Activated B cell treated with CpG ODN at 0.5 μM for 24 hours (primary cell): ENCODE measurements at regions not wholly inside any gene's neighbourhood (a gene's known extent, or its start where the extent isn't known, plus 50 kb on each side); places are given as distances from the start of the nearest gene placed in this dataset.

Experiments used
- ATAC-seq: fragments of 200-7000 bp; cut with Tn5 transposase; one replicate; pipeline ENCODE4 v1.10.0; 2021; ENCODE audit warnings: low read depth, mild to moderate bottlenecking, moderate library complexity
- CTCF ChIA-PET: fragments of 350-600 bp; sonication (Branson Sonifier 250); formaldehyde crosslinking; loops from one replicate; lab custom pipeline; 2021; ENCODE audit warnings: antibody characterized with exemption; lab: Charles Lee
- POLR2A ChIA-PET: fragments of 350-600 bp; sonication (Branson Sonifier 250); formaldehyde crosslinking; loops from one replicate; lab custom pipeline; 2021; ENCODE audit warnings: antibody characterized with exemption; lab: Charles Lee
- DNase-seq: peaks from one replicate; pipeline ENCODE4 v3.0.0; 2022
- H3K27ac Mint-ChIP-seq: one replicate; pipeline ENCODE4 v1.8.0; 2020; ENCODE audit warnings: mixed read lengths
- H3K27me3 Mint-ChIP-seq: one replicate; pipeline ENCODE4 v1.8.0; 2021; ENCODE audit warnings: mixed read lengths
- H3K36me3 Mint-ChIP-seq: one replicate; pipeline ENCODE4 v1.8.0; 2021; ENCODE audit warnings: low read depth, mixed read lengths
- H3K4me1 Mint-ChIP-seq: one replicate; pipeline ENCODE4 v1.8.0; 2021; ENCODE audit warnings: mixed read lengths
- H3K4me3 Mint-ChIP-seq: one replicate; pipeline ENCODE4 v1.8.0; 2020; ENCODE audit warnings: mild to moderate bottlenecking, mixed read lengths
- H3K9me3 Mint-ChIP-seq: one replicate; pipeline ENCODE4 v1.8.0; 2020; ENCODE audit warnings: mixed read lengths
- intact Hi-C: fragments of 100-400 bp; cut with micrococcal nuclease; formaldehyde crosslinking; loops from one replicate; pipeline ENCODE4 v1.15.1; 2024
- TF ChIP-seq, protein P1 (sequence below): fragments of 200-600 bp; IDR thresholded peaks from one replicate; pipeline ENCODE4 v1.8.0; 2022; ENCODE audit warnings: antibody characterized with exemption, mild to moderate bottlenecking

GRCh38 chr1:91129017-91129416, 107.2 kb upstream of the ZNF644 start:
- H3K27ac Mint-ChIP-seq: no peak overlapping the region
- ATAC-seq (no peak), DNase-seq (no peak)
- no peaks in the 10 kb centered on the region for H3K4me1 Mint-ChIP-seq
- POLR2A ChIA-PET: no interaction called here
- H3K4me3 Mint-ChIP-seq: no peak overlapping the region
- H3K36me3 Mint-ChIP-seq: no peaks in the 10 kb centered on the region
- TF ChIP-seq, protein P1, sequence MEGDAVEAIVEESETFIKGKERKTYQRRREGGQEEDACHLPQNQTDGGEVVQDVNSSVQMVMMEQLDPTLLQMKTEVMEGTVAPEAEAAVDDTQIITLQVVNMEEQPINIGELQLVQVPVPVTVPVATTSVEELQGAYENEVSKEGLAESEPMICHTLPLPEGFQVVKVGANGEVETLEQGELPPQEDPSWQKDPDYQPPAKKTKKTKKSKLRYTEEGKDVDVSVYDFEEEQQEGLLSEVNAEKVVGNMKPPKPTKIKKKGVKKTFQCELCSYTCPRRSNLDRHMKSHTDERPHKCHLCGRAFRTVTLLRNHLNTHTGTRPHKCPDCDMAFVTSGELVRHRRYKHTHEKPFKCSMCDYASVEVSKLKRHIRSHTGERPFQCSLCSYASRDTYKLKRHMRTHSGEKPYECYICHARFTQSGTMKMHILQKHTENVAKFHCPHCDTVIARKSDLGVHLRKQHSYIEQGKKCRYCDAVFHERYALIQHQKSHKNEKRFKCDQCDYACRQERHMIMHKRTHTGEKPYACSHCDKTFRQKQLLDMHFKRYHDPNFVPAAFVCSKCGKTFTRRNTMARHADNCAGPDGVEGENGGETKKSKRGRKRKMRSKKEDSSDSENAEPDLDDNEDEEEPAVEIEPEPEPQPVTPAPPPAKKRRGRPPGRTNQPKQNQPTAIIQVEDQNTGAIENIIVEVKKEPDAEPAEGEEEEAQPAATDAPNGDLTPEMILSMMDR: no peak
- H3K27me3 Mint-ChIP-seq: peaks cover 5% of the 10 kb centered on the region
- no peaks in the 10 kb centered on the region for H3K9me3 Mint-ChIP-seq
- CTCF ChIA-PET: no interaction called here
- intact Hi-C loops: no loop called here

DNA sequence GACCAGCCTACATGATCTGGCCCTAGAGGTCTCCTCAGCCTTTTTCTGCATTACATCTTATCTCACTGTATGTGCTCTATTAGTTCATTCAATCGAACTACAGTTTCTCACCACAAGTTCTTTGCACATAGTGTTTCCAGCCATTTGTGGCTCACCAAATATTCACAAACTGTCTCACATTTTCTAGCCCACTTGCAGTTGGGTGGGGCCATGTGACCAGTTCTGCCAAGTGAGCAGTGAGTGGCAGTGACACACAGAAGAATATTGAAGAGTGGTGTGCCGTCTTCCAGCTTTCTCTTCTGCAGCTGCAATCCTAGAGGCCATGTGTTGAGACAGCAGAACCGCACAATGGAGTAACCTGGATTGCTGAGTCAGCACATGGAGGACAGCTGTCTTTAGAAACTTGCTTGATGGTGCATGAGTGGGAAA, 103.2 kb upstream of the ZNF644 start:
- no peak for ATAC-seq
- DNase-seq: no peak
- Mint-ChIP-seq H3K36me3 (no peaks in the 10 kb centered on the region), H3K4me3 (no peak overlapping the region), H3K27ac (no peak overlapping the region), H3K9me3 (no peaks in the 10 kb centered on the region), H3K4me1 (no peaks in the 10 kb centered on the region), H3K27me3 (peaks cover 7% of the 10 kb centered on the region)
- CTCF ChIA-PET: no interaction called here
- TF ChIP-seq, protein P1: no peak
- intact Hi-C loops: no loop called here
- POLR2A ChIA-PET: no interaction called here

- peaks cover 5% of the 10 kb centered on the region for H3K27me3 Mint-ChIP-seq
- H3K9me3 Mint-ChIP-seq: no peaks in the 10 kb centered on the region
- intact Hi-C loops: no loop called here
- no peaks in the 10 kb centered on the region for H3K36me3 Mint-ChIP-seq
- ATAC-seq (no peak), DNase-seq (no peak)
- H3K27ac Mint-ChIP-seq: no peak overlapping the region
- ChIA-PET CTCF (no interaction called here), POLR2A (no interaction called here)
- TF ChIP-seq, protein P1: no peak
- no peak overlapping the region for H3K4me3 Mint-ChIP-seq
- no peaks in the 10 kb centered on the region for H3K4me1 Mint-ChIP-seq
Observed at GRCh38 chr1:91124290-91124985, 102.6 kb upstream of the ZNF644 start.

- DNase-seq (no peak), ATAC-seq (no peak)
- Mint-ChIP-seq H3K27me3 (peaks cover 5% of the 10 kb centered on the region), H3K4me1 (no peaks in the 10 kb centered on the region), H3K4me3 (no peak overlapping the region), H3K27ac (no peak overlapping the region), H3K36me3 (no peaks in the 10 kb centered on the region), H3K9me3 (no peaks in the 10 kb centered on the region)
- TF ChIP-seq, protein P1: no peak
- intact Hi-C loops: no loop called here
- ChIA-PET POLR2A (no interaction called here), CTCF (no interaction called here)
Observed at GRCh38 chr1:91123773-91124172, 101.9 kb upstream of the ZNF644 start.

DNA sequence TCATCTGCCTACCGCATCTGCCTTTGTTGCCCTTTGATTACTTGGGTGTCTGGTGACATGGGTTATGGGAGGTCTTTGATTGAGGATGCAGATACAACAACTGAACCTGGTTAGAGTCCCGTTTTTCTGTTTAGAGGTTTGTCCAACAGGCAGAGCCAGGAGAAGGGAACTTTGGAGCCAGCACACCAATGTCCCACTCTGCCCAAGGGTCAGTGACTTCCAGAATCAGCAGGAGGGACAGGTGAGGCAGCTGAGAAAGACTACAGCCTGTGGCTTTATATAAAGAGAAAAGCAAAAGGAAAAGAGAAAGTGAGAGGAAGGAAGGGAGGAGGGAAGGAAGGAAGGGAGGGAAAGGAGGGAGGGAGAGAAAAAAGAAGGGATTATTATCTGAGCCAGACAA, 101.5 kb upstream of the ZNF644 start:
- ChIA-PET POLR2A (no interaction called here), CTCF (no interaction called here)
- DNase-seq (no peak), ATAC-seq (no peak)
- no peak overlapping the region for H3K4me3 Mint-ChIP-seq
- H3K27ac Mint-ChIP-seq: no peak overlapping the region
- H3K27me3 Mint-ChIP-seq: peaks cover 5% of the 10 kb centered on the region
- no peaks in the 10 kb centered on the region for H3K36me3 Mint-ChIP-seq
- intact Hi-C loops: no loop called here
- no peaks in the 10 kb centered on the region for H3K9me3 Mint-ChIP-seq
- no peaks in the 10 kb centered on the region for H3K4me1 Mint-ChIP-seq
- TF ChIP-seq, protein P1: no peak
